ENCODE measurements at regions not wholly inside any gene's neighbourhood (a gene's known extent, or its start where the extent isn't known, plus 50 kb on each side); places are given as distances from the start of the nearest gene placed in this dataset.

GRCh38 chr3:22555753-22556435 lies 647.2 kb upstream of the UBE2E2 start:
- DNase-seq (ENCODE audit: extremely low read depth, low read depth, low spot score) = no peak

- DNase-seq (ENCODE audit: extremely low read depth, low read depth, low spot score) = no peak
These were observed 637.7 kb upstream of the UBE2E2 start for GRCh38 chr3:22565393-22565792.

GRCh38 chr3:22568285-22568684 lies 634.8 kb upstream of the UBE2E2 start:
- DNase-seq (ENCODE audit: extremely low read depth, low read depth, low spot score) = no peak

- no peak for DNase-seq (ENCODE audit: extremely low read depth, low read depth, low spot score)
These were observed 633.6 kb upstream of the UBE2E2 start for GRCh38 chr3:22569570-22569969.

GRCh38 chr3:22581007-22581406 lies 622.1 kb upstream of the UBE2E2 start:
- DNase-seq (ENCODE audit: extremely low read depth, low read depth, low spot score) = no peak

- no peak for DNase-seq (ENCODE audit: extremely low read depth, low read depth, low spot score)
These were observed 620.9 kb upstream of the UBE2E2 start for GRCh38 chr3:22582266-22582665.

GRCh38 chr3:22585504-22585903 lies 617.6 kb upstream of the UBE2E2 start:
- no peak for DNase-seq (ENCODE audit: extremely low read depth, low read depth, low spot score)

GRCh38 chr3:22585911-22586310 lies 617.2 kb upstream of the UBE2E2 start:
- no peak for DNase-seq (ENCODE audit: extremely low read depth, low read depth, low spot score)

GRCh38 chr3:22587446-22587845 lies 615.7 kb upstream of the UBE2E2 start:
- no peak for DNase-seq (ENCODE audit: extremely low read depth, low read depth, low spot score)

GRCh38 chr3:22593638-22594037 lies 609.5 kb upstream of the UBE2E2 start:
- no peak for DNase-seq (ENCODE audit: extremely low read depth, low read depth, low spot score)

GRCh38 chr3:22594990-22595389 lies 608.1 kb upstream of the UBE2E2 start:
- DNase-seq (ENCODE audit: extremely low read depth, low read depth, low spot score) = no peak

- no peak for DNase-seq (ENCODE audit: extremely low read depth, low read depth, low spot score)
These were observed 596.7 kb upstream of the UBE2E2 start for GRCh38 chr3:22606461-22606860.

- no peak for DNase-seq (ENCODE audit: extremely low read depth, low read depth, low spot score)
These were observed 596.2 kb upstream of the UBE2E2 start for GRCh38 chr3:22606938-22607337.

GRCh38 chr3:22608093-22608492 lies 595.0 kb upstream of the UBE2E2 start:
- no peak for DNase-seq (ENCODE audit: extremely low read depth, low read depth, low spot score)

GRCh38 chr3:22608721-22609120 lies 594.4 kb upstream of the UBE2E2 start:
- no peak for DNase-seq (ENCODE audit: extremely low read depth, low read depth, low spot score)

GRCh38 chr3:22609139-22609538 lies 594.0 kb upstream of the UBE2E2 start:
- DNase-seq (ENCODE audit: extremely low read depth, low read depth, low spot score) = no peak

- DNase-seq (ENCODE audit: extremely low read depth, low read depth, low spot score) = no peak
These were observed 590.2 kb upstream of the UBE2E2 start for GRCh38 chr3:22612927-22613326.

- DNase-seq (ENCODE audit: extremely low read depth, low read depth, low spot score) = no peak
These were observed 587.3 kb upstream of the UBE2E2 start for GRCh38 chr3:22615790-22616189.

GRCh38 chr3:22617372-22617771 lies 585.8 kb upstream of the UBE2E2 start:
- no peak for DNase-seq (ENCODE audit: extremely low read depth, low read depth, low spot score)

- DNase-seq (ENCODE audit: extremely low read depth, low read depth, low spot score) = no peak
These were observed 582.6 kb upstream of the UBE2E2 start for GRCh38 chr3:22620498-22620897.

GRCh38 chr3:22621205-22621809 lies 581.8 kb upstream of the UBE2E2 start:
- DNase-seq (ENCODE audit: extremely low read depth, low read depth, low spot score) = no peak

- no peak for DNase-seq (ENCODE audit: extremely low read depth, low read depth, low spot score)
These were observed 575.1 kb upstream of the UBE2E2 start for GRCh38 chr3:22627993-22628499.

GRCh38 chr3:22632536-22632935 lies 570.6 kb upstream of the UBE2E2 start:
- DNase-seq (ENCODE audit: extremely low read depth, low read depth, low spot score) = no peak

Measured in glomerular endothelial cell (primary cell).